ENCODE measurements at regions not wholly inside any gene's neighbourhood (a gene's known extent, or its start where the extent isn't known, plus 50 kb on each side); places are given as distances from the start of the nearest gene placed in this dataset.

GRCh38 chr2:59288771-59289170 is 1047.6 kb upstream of the FANCL start:
- no peaks in the 10 kb centered on the region for H3K36me3 Mint-ChIP-seq (ENCODE audit: insufficient read depth in 2 of 2)
- no peaks in the 10 kb centered on the region for H3K4me1 Mint-ChIP-seq (ENCODE audit: low read depth)
- H3K27me3 Mint-ChIP-seq (ENCODE audit: low read depth) = no peaks in the 10 kb centered on the region
- no peaks in the 10 kb centered on the region for H3K9me3 Mint-ChIP-seq
- no peak overlapping the region for H3K4me3 Mint-ChIP-seq
- DNase-seq (no peak), ATAC-seq (replicated peaks in 1 of 2) (no peak)
- no peak overlapping the region for H3K27ac Mint-ChIP-seq

DNA sequence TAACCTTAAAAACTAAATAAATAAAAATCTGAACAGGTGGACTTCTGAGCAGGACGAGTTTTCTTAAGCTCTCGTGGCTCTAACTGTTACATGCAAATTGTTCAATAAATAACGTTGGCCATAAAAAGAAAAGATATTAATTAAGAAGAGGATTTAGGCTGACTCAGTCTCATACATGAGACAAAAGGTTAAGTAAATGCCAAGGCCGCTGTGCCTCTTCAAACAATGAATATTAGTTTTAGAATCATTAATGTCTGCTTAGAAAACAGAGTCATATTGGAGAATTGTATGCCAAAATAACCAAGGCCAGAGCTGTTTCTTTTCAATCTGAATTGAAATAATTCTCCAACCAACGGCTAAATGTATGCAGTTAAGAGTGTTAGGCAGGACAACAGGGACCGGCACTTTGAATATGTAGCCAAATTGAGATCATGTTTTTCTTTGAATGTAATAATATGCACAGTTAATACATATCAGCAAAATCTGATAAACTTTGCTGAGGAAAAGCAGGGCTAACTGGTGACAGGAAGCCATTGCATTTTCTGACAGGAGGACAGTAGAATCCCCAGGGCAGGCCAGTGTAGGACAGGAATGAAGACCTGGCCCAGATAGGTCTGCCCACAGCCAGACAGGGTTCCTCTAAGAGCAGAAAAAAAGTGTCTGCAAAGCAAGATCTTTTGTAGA is 1041.4 kb upstream of the FANCL start:
- no peaks in the 10 kb centered on the region for H3K4me1 Mint-ChIP-seq (ENCODE audit: low read depth)
- peaks cover 0 to 1% of the 10 kb centered on the region in 2 donors for H3K9me3 Mint-ChIP-seq
- ATAC-seq (replicated peaks in 1 of 2) (no peak), DNase-seq (no peak)
- no peak overlapping the region for H3K4me3 Mint-ChIP-seq
- no peaks in the 10 kb centered on the region for H3K36me3 Mint-ChIP-seq (ENCODE audit: insufficient read depth in 2 of 2)
- H3K27ac Mint-ChIP-seq = no peak overlapping the region
- no peaks in the 10 kb centered on the region for H3K27me3 Mint-ChIP-seq (ENCODE audit: low read depth)

DNA sequence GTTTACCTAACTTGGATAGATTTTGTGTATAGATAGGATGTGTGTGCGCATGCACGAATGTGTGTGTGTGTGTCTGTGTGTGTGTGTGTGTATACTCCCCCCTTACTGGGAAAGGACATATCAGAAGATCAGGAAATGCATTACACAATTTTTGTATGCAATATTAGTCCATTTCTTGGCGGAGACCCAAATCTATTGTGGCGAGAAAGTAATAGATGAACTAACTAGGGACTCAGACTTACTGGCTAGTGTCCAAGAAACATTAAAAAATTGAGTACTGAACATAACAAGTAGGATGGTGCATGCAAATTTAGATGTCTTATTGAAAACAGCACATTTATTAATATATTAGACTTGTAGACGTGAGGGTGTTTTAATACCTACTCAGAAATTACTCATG is 1036.5 kb upstream of the FANCL start:
- no peaks in the 10 kb centered on the region for H3K4me1 Mint-ChIP-seq (ENCODE audit: low read depth)
- H3K27me3 Mint-ChIP-seq (ENCODE audit: low read depth) = no peaks in the 10 kb centered on the region
- ATAC-seq (replicated peaks in 1 of 2) = no peak
- DNase-seq = no peak
- no peak overlapping the region for H3K4me3 Mint-ChIP-seq
- H3K9me3 Mint-ChIP-seq = peaks cover 0 to 2% of the 10 kb centered on the region in 2 donors
- H3K27ac Mint-ChIP-seq = no peak overlapping the region
- no peaks in the 10 kb centered on the region for H3K36me3 Mint-ChIP-seq (ENCODE audit: insufficient read depth in 2 of 2)

DNA sequence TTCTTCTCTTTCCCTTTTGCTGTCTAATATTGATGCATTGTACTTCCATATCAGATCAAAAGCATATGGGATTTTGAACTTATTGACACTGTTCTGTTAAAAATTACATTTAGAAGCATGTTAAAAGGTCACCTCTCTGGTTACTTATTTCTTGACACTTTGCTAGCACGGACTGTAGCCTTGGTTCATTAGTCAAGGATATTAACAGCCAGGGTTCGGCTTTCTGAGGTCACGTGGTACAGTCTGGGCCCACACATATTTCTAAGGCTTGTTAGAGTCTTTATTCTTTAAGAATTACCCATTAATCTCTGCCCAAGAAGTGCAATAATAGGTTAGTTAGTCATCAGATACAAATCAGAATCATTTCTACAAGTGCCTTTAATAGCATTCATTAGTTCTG is 1035.8 kb upstream of the FANCL start:
- no peaks in the 10 kb centered on the region for H3K4me1 Mint-ChIP-seq (ENCODE audit: low read depth)
- DNase-seq (no peak), ATAC-seq (replicated peaks in 1 of 2) (no peak)
- H3K27me3 Mint-ChIP-seq (ENCODE audit: low read depth) = no peaks in the 10 kb centered on the region
- no peak overlapping the region for H3K27ac Mint-ChIP-seq
- H3K9me3 Mint-ChIP-seq = peaks cover 0 to 2% of the 10 kb centered on the region in 2 donors
- no peaks in the 10 kb centered on the region for H3K36me3 Mint-ChIP-seq (ENCODE audit: insufficient read depth in 2 of 2)
- H3K4me3 Mint-ChIP-seq = no peak overlapping the region

DNA sequence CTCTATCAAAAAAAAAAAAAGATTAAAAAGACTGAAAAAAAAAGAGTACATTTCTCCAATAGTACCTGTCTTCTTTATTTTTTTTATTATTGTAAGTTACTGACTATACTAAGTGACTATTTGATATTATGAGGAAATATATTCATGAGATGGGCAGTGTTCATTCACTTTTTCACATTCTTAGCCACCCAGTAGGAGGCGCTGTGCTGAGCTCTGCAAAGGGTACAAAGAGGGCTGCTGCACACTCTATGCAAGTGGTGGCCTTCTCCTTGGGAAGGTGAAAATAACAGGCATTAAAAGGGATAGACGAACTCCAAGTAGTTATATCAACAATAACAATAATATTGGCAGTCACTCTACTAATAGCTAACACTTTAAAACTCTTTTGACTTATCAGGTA is 1034.9 kb upstream of the FANCL start:
- H3K4me1 Mint-ChIP-seq (ENCODE audit: low read depth) = no peaks in the 10 kb centered on the region
- no peak overlapping the region for H3K27ac Mint-ChIP-seq
- H3K4me3 Mint-ChIP-seq = no peak overlapping the region
- no peaks in the 10 kb centered on the region for H3K27me3 Mint-ChIP-seq (ENCODE audit: low read depth)
- H3K9me3 Mint-ChIP-seq = peaks cover 0 to 2% of the 10 kb centered on the region in 2 donors
- DNase-seq (peak in 1 of 2 donors; percentile 3), ATAC-seq (replicated peaks in 1 of 2) (no peak)
- no peaks in the 10 kb centered on the region for H3K36me3 Mint-ChIP-seq (ENCODE audit: insufficient read depth in 2 of 2)

- Mint-ChIP-seq H3K9me3 (peaks cover 2% of the 10 kb centered on the region in 2 donors), H3K27ac (no peak overlapping the region), H3K4me3 (no peak overlapping the region), H3K27me3 (ENCODE audit: low read depth) (no peaks in the 10 kb centered on the region), H3K36me3 (ENCODE audit: insufficient read depth in 2 of 2) (no peaks in the 10 kb centered on the region), H3K4me1 (ENCODE audit: low read depth) (no peaks in the 10 kb centered on the region)
- ATAC-seq (replicated peaks in 1 of 2) (no peak), DNase-seq (no peak)
These were observed 1025.3 kb upstream of the FANCL start for GRCh38 chr2:59266453-59266852.

GRCh38 chr2:59259913-59260312 is 1018.8 kb upstream of the FANCL start:
- Mint-ChIP-seq H3K4me3 (no peak overlapping the region), H3K27me3 (ENCODE audit: low read depth) (no peaks in the 10 kb centered on the region), H3K4me1 (ENCODE audit: low read depth) (no peaks in the 10 kb centered on the region), H3K36me3 (ENCODE audit: insufficient read depth in 2 of 2) (no peaks in the 10 kb centered on the region), H3K9me3 (peaks cover 2% of the 10 kb centered on the region in 2 donors), H3K27ac (no peak overlapping the region)
- no peak for DNase-seq
- ATAC-seq (replicated peaks in 1 of 2) = no peak

DNA sequence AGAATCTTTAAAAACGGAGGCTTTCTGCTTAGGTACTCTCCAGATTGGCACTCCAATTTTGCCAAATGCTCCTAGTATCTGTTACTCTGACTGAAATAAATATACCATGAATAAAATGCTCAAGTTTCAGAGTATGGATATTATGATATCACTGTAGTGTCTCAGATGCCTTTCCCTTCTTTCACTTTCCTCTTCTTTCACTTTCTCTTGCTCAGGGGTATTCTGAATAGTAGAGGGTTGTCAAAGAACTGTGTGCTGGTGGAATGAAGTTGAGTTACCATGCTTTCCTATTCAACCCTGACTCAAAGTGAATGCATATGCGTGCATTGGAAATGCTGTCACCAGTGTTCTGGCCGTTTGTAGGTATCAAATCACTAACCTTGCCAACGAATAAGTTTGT is 1015.2 kb upstream of the FANCL start:
- no peaks in the 10 kb centered on the region for H3K9me3 Mint-ChIP-seq
- ATAC-seq (replicated peaks in 1 of 2) (no peak), DNase-seq (no peak)
- no peaks in the 10 kb centered on the region for H3K4me1 Mint-ChIP-seq (ENCODE audit: low read depth)
- no peak overlapping the region for H3K27ac Mint-ChIP-seq
- no peak overlapping the region for H3K4me3 Mint-ChIP-seq
- no peaks in the 10 kb centered on the region for H3K36me3 Mint-ChIP-seq (ENCODE audit: insufficient read depth in 2 of 2)
- no peaks in the 10 kb centered on the region for H3K27me3 Mint-ChIP-seq (ENCODE audit: low read depth)

GRCh38 chr2:59254279-59254678 is 1013.2 kb upstream of the FANCL start:
- no peaks in the 10 kb centered on the region for H3K4me1 Mint-ChIP-seq (ENCODE audit: low read depth)
- DNase-seq (no peak), ATAC-seq (replicated peaks in 1 of 2) (no peak)
- no peaks in the 10 kb centered on the region for H3K9me3 Mint-ChIP-seq
- H3K27ac Mint-ChIP-seq = no peak overlapping the region
- no peak overlapping the region for H3K4me3 Mint-ChIP-seq
- no peaks in the 10 kb centered on the region for H3K36me3 Mint-ChIP-seq (ENCODE audit: insufficient read depth in 2 of 2)
- H3K27me3 Mint-ChIP-seq (ENCODE audit: low read depth) = no peaks in the 10 kb centered on the region

DNA sequence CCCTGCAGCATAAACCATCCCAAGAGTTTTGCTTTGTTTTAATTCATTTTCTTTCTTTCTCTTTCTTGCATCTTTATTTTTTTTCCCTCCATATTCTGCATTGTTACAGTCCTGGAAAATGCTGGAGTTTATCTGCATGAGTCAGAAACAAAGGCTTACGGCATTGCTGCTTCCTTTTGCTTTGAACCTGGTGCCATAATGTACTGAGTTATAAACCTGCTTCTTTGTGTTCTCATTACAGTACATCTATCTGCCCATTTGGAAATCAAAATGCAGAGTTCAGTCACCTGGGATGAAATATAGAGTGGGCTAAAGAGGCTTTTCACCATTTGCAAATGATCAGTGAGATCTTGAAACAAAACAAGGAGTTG is 1009.2 kb upstream of the FANCL start:
- no peak for ATAC-seq (replicated peaks in 1 of 2)
- Mint-ChIP-seq H3K27me3 (ENCODE audit: low read depth) (no peaks in the 10 kb centered on the region), H3K27ac (no peak overlapping the region)

DNA sequence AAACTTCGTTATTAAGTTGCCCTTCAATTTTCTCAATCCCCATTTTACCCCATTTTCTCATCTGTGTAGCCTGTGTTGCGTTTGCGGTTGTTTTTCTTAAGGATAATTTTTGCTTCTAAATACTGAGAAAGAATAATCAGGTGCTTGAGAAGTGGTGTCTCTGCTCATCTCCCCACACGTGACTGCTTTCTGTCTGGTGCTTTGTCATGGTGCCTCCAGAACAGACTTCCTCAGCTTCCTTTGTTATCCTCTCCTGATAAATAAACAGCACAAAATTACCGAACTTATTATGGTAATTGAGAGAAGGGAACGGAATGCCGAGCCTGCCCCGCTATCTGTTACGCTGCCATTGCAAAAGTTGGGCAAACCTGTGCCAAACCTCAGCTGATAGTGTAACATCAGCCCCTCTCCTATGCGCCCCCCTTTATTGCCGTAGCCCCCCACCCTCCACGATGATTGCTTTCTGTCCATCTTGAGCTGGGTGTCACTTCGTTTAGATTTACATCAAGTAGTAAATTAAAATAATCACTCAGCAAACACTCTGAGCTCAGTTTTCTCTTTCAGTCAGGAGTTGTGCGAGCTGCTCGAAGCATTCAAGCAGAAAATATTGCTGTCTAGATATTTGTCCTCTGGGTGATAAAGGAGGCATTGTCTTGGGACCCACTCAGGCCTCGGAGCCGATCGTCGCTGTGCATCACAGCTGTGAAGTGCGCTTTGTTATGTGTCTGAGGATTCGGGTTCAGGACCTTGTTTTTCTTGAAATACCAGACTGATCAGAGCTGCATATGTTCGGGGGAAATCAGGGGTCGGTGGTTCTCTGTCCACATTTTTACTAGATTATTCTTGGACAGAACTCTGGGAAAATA is 1008.5 kb upstream of the FANCL start:
- ATAC-seq (replicated peaks in 1 of 2) (no peak), DNase-seq (no peak)
- H3K9me3 Mint-ChIP-seq = peaks cover 0 to 2% of the 10 kb centered on the region in 2 donors
- H3K27me3 Mint-ChIP-seq (ENCODE audit: low read depth) = no peaks in the 10 kb centered on the region
- H3K27ac Mint-ChIP-seq = no peak overlapping the region
- H3K4me1 Mint-ChIP-seq (ENCODE audit: low read depth) = no peaks in the 10 kb centered on the region
- H3K4me3 Mint-ChIP-seq = no peak overlapping the region
- H3K36me3 Mint-ChIP-seq (ENCODE audit: insufficient read depth in 2 of 2) = no peaks in the 10 kb centered on the region

More for the DNA sequence above, 1009.2 kb upstream of the FANCL start:
- no peaks in the 10 kb centered on the region for H3K36me3 Mint-ChIP-seq (ENCODE audit: insufficient read depth in 2 of 2)
- H3K4me1 Mint-ChIP-seq (ENCODE audit: low read depth) = no peaks in the 10 kb centered on the region
- no peak overlapping the region for H3K4me3 Mint-ChIP-seq
- peaks cover 0 to 2% of the 10 kb centered on the region in 2 donors for H3K9me3 Mint-ChIP-seq
- no peak for DNase-seq

GRCh38 chr2:59239146-59239545 is 998.0 kb upstream of the FANCL start:
- Mint-ChIP-seq H3K4me3 (no peak overlapping the region), H3K9me3 (peaks cover 0 to 2% of the 10 kb centered on the region in 2 donors), H3K27ac (no peak overlapping the region), H3K27me3 (ENCODE audit: low read depth) (no peaks in the 10 kb centered on the region), H3K36me3 (ENCODE audit: insufficient read depth in 2 of 2) (no peaks in the 10 kb centered on the region), H3K4me1 (ENCODE audit: low read depth) (no peaks in the 10 kb centered on the region)
- ATAC-seq (replicated peaks in 1 of 2) = no peak
- DNase-seq = no peak

DNA sequence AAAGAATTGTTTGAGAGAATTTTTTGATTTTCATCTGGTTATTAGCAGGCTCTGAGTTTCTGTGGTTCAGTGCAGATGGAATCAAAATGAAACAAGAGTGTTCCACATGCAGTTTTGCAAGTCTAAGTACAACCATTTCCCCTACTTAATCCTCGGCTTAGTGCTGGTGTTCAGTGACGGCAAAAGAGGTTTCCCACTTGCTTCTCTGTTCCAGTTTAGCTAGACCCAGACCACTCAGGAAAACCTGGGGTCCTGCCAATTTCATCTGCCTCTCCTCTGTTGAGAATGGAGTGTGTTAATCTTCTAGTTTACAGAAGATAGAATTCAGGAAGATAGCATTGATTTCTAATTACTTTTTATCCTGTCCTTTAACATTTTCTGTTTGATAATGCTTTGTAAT is 996.2 kb upstream of the FANCL start:
- Mint-ChIP-seq H3K4me1 (ENCODE audit: low read depth) (no peaks in the 10 kb centered on the region), H3K4me3 (no peak overlapping the region), H3K27ac (no peak overlapping the region), H3K27me3 (ENCODE audit: low read depth) (no peaks in the 10 kb centered on the region), H3K36me3 (ENCODE audit: insufficient read depth in 2 of 2) (no peaks in the 10 kb centered on the region), H3K9me3 (no peaks in the 10 kb centered on the region)
- DNase-seq (no peak), ATAC-seq (replicated peaks in 1 of 2) (no peak)

GRCh38 chr2:59236723-59237122 is 995.6 kb upstream of the FANCL start:
- Mint-ChIP-seq H3K9me3 (no peaks in the 10 kb centered on the region), H3K27ac (no peak overlapping the region), H3K4me1 (ENCODE audit: low read depth) (no peaks in the 10 kb centered on the region), H3K27me3 (ENCODE audit: low read depth) (no peaks in the 10 kb centered on the region), H3K36me3 (ENCODE audit: insufficient read depth in 2 of 2) (no peaks in the 10 kb centered on the region), H3K4me3 (no peak overlapping the region)
- no peak for ATAC-seq (replicated peaks in 1 of 2)
- DNase-seq = no peak

Data from activated T-cell treated with anti-CD3 and anti-CD28 coated beads, Interleukin-2, amount 50 U/mL, for 72 hours (primary cell).